ENCODE measurements at regions not wholly inside any gene's neighbourhood (a gene's known extent, or its start where the extent isn't known, plus 50 kb on each side); places are given as distances from the start of the nearest gene placed in this dataset.
A peak's percentile ranks its signal among the peaks of the same experiment; 100 is the strongest.
"Not testable (repeated sequence)": the region's sequence is repeated elsewhere in the genome, so short reads cannot be mapped to it uniquely, and the experiment has no call there.

DNA sequence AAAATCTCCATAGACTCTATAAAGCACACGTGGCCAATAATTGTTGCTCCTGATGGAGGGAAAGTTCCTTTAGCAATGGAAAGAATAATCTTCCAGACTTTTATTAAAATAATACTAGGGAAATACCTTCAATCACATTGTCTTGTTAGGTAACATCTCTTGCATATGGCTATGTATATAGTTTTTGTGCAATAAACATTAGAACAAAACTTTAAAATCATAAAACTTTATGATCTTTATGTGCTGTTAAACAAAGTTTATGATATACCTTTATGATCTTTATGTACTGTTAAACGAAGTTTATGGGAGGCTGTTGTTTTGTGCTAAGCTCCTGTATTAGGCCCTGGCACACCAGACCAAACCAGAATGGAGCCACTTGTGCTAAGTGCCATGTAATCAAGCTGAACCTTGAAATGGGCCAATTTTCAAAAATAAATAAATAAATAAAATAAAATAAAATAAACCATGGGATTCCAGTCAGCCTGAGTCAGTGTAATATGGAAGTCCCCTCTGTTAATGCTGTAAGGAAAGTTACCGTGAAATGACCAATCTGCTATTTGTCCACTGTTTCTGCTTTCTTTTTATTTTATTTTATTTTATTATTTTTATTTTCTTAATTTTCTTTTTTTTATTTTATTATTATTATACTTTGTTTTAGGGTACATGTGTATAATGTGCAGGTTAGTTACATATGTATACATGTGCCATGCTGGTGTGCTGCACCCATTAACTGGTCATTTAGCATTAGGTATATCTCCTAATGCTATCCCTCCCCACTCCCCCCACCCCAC, 431.3 kb downstream of the SPATA31D1 start:
- Mint-ChIP-seq H3K9me3 (peaks cover 14% of the 10 kb centered on the region), H3K4me1 (peaks cover 21% of the 10 kb centered on the region), H3K36me3 (ENCODE audit: low read depth) (peaks cover 6% of the 10 kb centered on the region), H3K4me3 (no peak overlapping the region), H3K27ac (no peak overlapping the region), H3K27me3 (ENCODE audit: low read depth) (no peaks in the 10 kb centered on the region)
- no peak for TF ChIP-seq CTCF (IDR thresholded peaks at IDR 0.05; ENCODE audit: unreplicated experiment in 3 of 3)

DNA sequence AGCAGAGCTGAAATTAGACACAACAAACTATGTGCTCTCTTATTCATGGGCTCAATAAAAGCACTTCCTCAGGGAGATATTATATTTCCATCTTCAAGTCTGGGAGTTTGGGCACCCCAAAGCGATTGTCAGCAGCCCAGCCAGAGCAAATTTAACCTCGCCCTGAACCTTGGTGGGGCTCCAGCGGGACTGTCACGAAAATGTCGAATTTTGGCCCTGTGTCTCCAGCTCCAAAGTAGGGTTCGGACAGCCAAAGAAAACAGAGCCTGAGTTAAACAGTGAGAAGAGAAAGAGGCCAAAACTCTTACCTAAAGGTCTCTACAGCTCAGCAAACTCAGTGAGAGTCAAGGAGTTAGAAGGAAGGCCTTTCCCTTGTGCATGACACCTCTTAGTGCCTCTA, 432.9 kb downstream of the SPATA31D1 start:
- Mint-ChIP-seq H3K4me1 (peaks cover 21% of the 10 kb centered on the region), H3K36me3 (ENCODE audit: low read depth) (peaks cover 6% of the 10 kb centered on the region), H3K27me3 (ENCODE audit: low read depth) (no peaks in the 10 kb centered on the region), H3K9me3 (peaks cover 6% of the 10 kb centered on the region), H3K27ac (peak overlapping the region; percentile 77 to 84 (median 80)), H3K4me3 (no peak overlapping the region)
- TF ChIP-seq CTCF (IDR thresholded peaks at IDR 0.05; ENCODE audit: unreplicated experiment in 3 of 3) = no peak

GRCh38 chr9:82423700-82424099, 435.1 kb downstream of the SPATA31D1 start:
- peaks cover 6% of the 10 kb centered on the region for H3K36me3 Mint-ChIP-seq (ENCODE audit: low read depth)
- no peak overlapping the region for H3K27ac Mint-ChIP-seq
- no peak for TF ChIP-seq CTCF (IDR thresholded peaks at IDR 0.05; ENCODE audit: unreplicated experiment in 3 of 3)
- no peak overlapping the region for H3K4me3 Mint-ChIP-seq
- peaks cover 21% of the 10 kb centered on the region for H3K4me1 Mint-ChIP-seq
- peaks cover 6% of the 10 kb centered on the region for H3K9me3 Mint-ChIP-seq
- H3K27me3 Mint-ChIP-seq (ENCODE audit: low read depth) = no peaks in the 10 kb centered on the region

DNA sequence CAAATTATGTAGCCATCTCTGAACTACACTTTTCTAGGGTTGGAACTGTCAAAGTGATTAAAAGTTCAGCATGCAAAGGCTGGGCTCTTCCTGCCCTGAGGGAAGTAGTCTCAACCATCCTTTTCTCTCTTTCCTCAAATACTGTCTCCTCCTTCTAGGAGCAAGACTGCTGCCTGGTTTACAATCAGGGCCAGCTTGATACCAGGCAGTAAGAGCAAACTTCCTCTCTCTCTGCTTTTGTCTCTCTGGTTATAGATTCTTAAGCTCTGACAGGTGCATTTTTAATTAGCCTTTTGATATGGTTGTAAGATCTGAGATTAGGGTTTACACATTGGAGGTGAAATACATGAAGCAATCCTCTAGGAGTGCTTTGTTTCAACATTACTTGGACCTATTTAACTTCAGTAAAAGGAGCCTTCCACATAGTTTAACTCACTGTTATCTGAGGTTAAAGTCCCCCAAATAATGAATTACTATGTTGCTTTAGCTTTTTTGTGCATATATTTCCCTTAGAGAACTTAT, 436.1 kb downstream of the SPATA31D1 start:
- peaks cover 6% of the 10 kb centered on the region for H3K9me3 Mint-ChIP-seq
- H3K27ac Mint-ChIP-seq = no peak overlapping the region
- no peaks in the 10 kb centered on the region for H3K27me3 Mint-ChIP-seq (ENCODE audit: low read depth)
- peaks cover 21% of the 10 kb centered on the region for H3K4me1 Mint-ChIP-seq
- TF ChIP-seq CTCF (IDR thresholded peaks at IDR 0.05; ENCODE audit: unreplicated experiment in 3 of 3) = no peak
- H3K4me3 Mint-ChIP-seq = no peak overlapping the region
- peaks cover 6% of the 10 kb centered on the region for H3K36me3 Mint-ChIP-seq (ENCODE audit: low read depth)

- Mint-ChIP-seq H3K4me1 (no peaks in the 10 kb centered on the region), H3K9me3 (peaks cover 27% of the 10 kb centered on the region), H3K4me3 (no peak overlapping the region), H3K36me3 (ENCODE audit: low read depth) (peaks cover 4% of the 10 kb centered on the region), H3K27ac (no peak overlapping the region), H3K27me3 (ENCODE audit: low read depth) (no peaks in the 10 kb centered on the region)
- TF ChIP-seq CTCF (IDR thresholded peaks at IDR 0.05; ENCODE audit: unreplicated experiment in 3 of 3) = no peak
Observed at GRCh38 chr9:82431121-82431520, 442.5 kb downstream of the SPATA31D1 start.

- not testable (repeated sequence) for H3K27me3 Mint-ChIP-seq (ENCODE audit: low read depth); H3K4me1 Mint-ChIP-seq; H3K4me3 Mint-ChIP-seq; H3K36me3 Mint-ChIP-seq (ENCODE audit: low read depth); H3K27ac Mint-ChIP-seq
- peaks cover 37% of the 10 kb centered on the region for H3K9me3 Mint-ChIP-seq
Observed at GRCh38 chr9:82433290-82433931, 444.8 kb downstream of the SPATA31D1 start.

Measured in nephron (organoid).